SK-N-SH (cell line): ENCODE measurements at regions not wholly inside any gene's neighbourhood (a gene's known extent, or its start where the extent isn't known, plus 50 kb on each side); places are given as distances from the start of the nearest gene placed in this dataset.

Experiments
- CTCF ChIA-PET: fragments of 300-600, 350-600 bp; formaldehyde crosslinking; extraction: SDS; loops from one replicate; lab custom pipeline; 2021; lab: Yijun Ruan, JAX
- POLR2A ChIA-PET: fragments of 350-600 bp; sonication (Branson Sonifier 250); formaldehyde crosslinking; extraction: SDS; loops from one replicate; lab custom pipeline; 2020; ENCODE audit warnings: antibody characterized with exemption, inconsistent platforms; lab: Yijun Ruan, JAX
- DNase-seq: peaks from one replicate; pipeline ENCODE4 v3.0.0; 2012
- H2AFZ ChIP-seq: fragments of 200-600 bp; sonication (generic); 2 replicates; pipeline ENCODE4 v1.8.1; 2016; ENCODE audit warnings: antibody characterized with exemption, mild to moderate bottlenecking, low read depth
- H3F3A ChIP-seq: fragments of 200-600 bp; sonication (generic); replicated peaks from 2 replicates; pipeline ENCODE3; 2016; ENCODE audit warnings: antibody characterized with exemption, mild to moderate bottlenecking; ENCODE audit not compliant: insufficient read depth
- H3K27ac ChIP-seq, 2 experiments: fragments of 200-500 bp in 1 of 2; fragments of 200-600 bp in 1 of 2; sonication (Bioruptor generic) in 1 of 2; sonication (generic), shearing (Covaris generic) in 1 of 2; 2 replicates each; pipeline versions ENCODE4 v1.5.1 to v1.6.1; 2014 to 2016; ENCODE audit warnings: low read depth in 2 of 2, inconsistent platforms in 1 of 2, low read length in 1 of 2, mild to moderate bottlenecking in 1 of 2, mixed read lengths in 1 of 2
- H3K27me3 ChIP-seq: fragments of 200-600 bp; sonication (generic), shearing (Covaris generic); 2 replicates; pipeline ENCODE4 v1.6.1; 2016; ENCODE audit warnings: mixed run types; ENCODE audit not compliant: insufficient read depth
- H3K36me3 ChIP-seq, 2 experiments: fragments of 200-500 bp in 1 of 2; fragments of 200-600 bp in 1 of 2; sonication (Bioruptor generic) in 1 of 2; sonication (generic) in 1 of 2; replicated peaks in 1 of 2; 2 replicates each; pipeline versions ENCODE3 to v1.5.1; 2014 to 2016; ENCODE audit warnings: low read length in 1 of 2, mild to moderate bottlenecking in 1 of 2; ENCODE audit not compliant: insufficient read depth in 2 of 2, control insufficient read depth in 1 of 2
- H3K4me1 ChIP-seq, 2 experiments: fragments of 200-500 bp in 1 of 2; fragments of 200-600 bp in 1 of 2; sonication (Bioruptor generic) in 1 of 2; sonication (generic), shearing (Covaris generic) in 1 of 2; 2 replicates each; pipeline versions ENCODE4 v1.5.1 to v1.6.1; 2014 to 2016; ENCODE audit warnings: low read depth in 1 of 2, low read length in 1 of 2, mixed run types in 1 of 2; ENCODE audit not compliant: insufficient read depth in 2 of 2, control insufficient read depth in 1 of 2
- H3K4me2 ChIP-seq: fragments of 200-600 bp; sonication (generic), shearing (Covaris generic); 2 replicates; pipeline ENCODE4 v1.6.1; 2017; ENCODE audit warnings: mixed run types
- H3K4me3 ChIP-seq, 2 experiments: fragments of 200-500 bp in 1 of 2; fragments of 200-600 bp in 1 of 2; sonication (Bioruptor generic) in 1 of 2; sonication (generic), shearing (Covaris generic) in 1 of 2; 2 replicates each; pipeline versions ENCODE4 v1.5.1 to v1.8.1; 2014 to 2016; ENCODE audit warnings: low read depth in 2 of 2, inconsistent platforms in 1 of 2, low read length in 1 of 2, mild to moderate bottlenecking in 1 of 2, mixed read lengths in 1 of 2, moderate library complexity in 1 of 2
- H3K79me2 ChIP-seq: fragments of 200-600 bp; sonication (generic); 2 replicates; pipeline ENCODE4 v1.8.1; 2017; ENCODE audit warnings: mild to moderate bottlenecking; ENCODE audit not compliant: insufficient read depth
- H3K9ac ChIP-seq: fragments of 200-600 bp; sonication (generic); 2 replicates; pipeline ENCODE4 v1.6.1; 2017; ENCODE audit warnings: mixed run types
- H3K9me2 ChIP-seq: fragments of 200-600 bp; sonication (generic); 2 replicates; pipeline ENCODE4 v1.6.1; 2017; ENCODE audit warnings: mixed run types
- H3K9me3 ChIP-seq: fragments of 200-600 bp; sonication (generic); 2 replicates; pipeline ENCODE4 v1.6.1; 2017; ENCODE audit warnings: mixed run types, mild to moderate bottlenecking, moderate library complexity
- H4K20me1 ChIP-seq: fragments of 200-600 bp; sonication (generic); 2 replicates; pipeline ENCODE4 v1.6.1; 2017; ENCODE audit warnings: mild to moderate bottlenecking, mixed run types; ENCODE audit not compliant: insufficient read depth
- EZH2phosphoT487 ChIP-seq: fragments of 200-600 bp; sonication (generic); IDR thresholded peaks from 2 replicates; pipeline ENCODE4 v1.6.1; 2017; ENCODE audit warnings: low read depth, mixed run types, mild to moderate bottlenecking, antibody characterized with exemption, moderate library complexity, borderline replicate concordance
- FOSL2 ChIP-seq: IDR thresholded peaks from 2 replicates; pipeline ENCODE4 v1.4.0; 2012; ENCODE audit warnings: low read depth, mild to moderate bottlenecking, moderate library complexity, borderline replicate concordance
- FOXJ3 ChIP-seq: sonication (generic); formaldehyde crosslinking; IDR thresholded peaks from 2 replicates; pipeline ENCODE4 v1.5.1; 2020; ENCODE audit warnings: mild to moderate bottlenecking, missing genetic modification reagents
- FOXM1 ChIP-seq: IDR thresholded peaks from 2 replicates; pipeline ENCODE4 v1.4.0; 2012; ENCODE audit warnings: low read depth, mild to moderate bottlenecking
- GABPA ChIP-seq: IDR thresholded peaks from 2 replicates; pipeline ENCODE4 v1.4.0; 2012; ENCODE audit warnings: low read depth, mild to moderate bottlenecking
- GATA2 ChIP-seq: sonication (generic); formaldehyde crosslinking; IDR thresholded peaks from 2 replicates; pipeline ENCODE4 v1.5.0; 2020; ENCODE audit warnings: mild to moderate bottlenecking, missing genetic modification reagents
- JUND ChIP-seq: IDR thresholded peaks from 2 replicates; pipeline ENCODE4 v1.4.0; 2012
- MEF2A ChIP-seq: IDR thresholded peaks from 2 replicates; pipeline ENCODE4 v1.4.0; 2012; ENCODE audit warnings: low read depth, borderline replicate concordance
- MXI1 ChIP-seq: IDR thresholded peaks from 2 replicates; pipeline ENCODE4 v1.6.1; 2012; ENCODE audit warnings: mild to moderate bottlenecking, low read depth, low read length, improper control_type of control experiment
- NFIC ChIP-seq: IDR thresholded peaks from 2 replicates; pipeline ENCODE4 v1.4.0; 2012; ENCODE audit warnings: borderline replicate concordance
- POLR2AphosphoS5 ChIP-seq: IDR thresholded peaks from 2 replicates; pipeline ENCODE4 v1.6.1; 2012; ENCODE audit warnings: low read depth, low read length
- RXRA ChIP-seq: IDR thresholded peaks from 2 replicates; pipeline ENCODE4 v1.4.0; 2012; ENCODE audit warnings: low read depth, mild to moderate bottlenecking, borderline replicate concordance
- TAF1 ChIP-seq: IDR thresholded peaks from 2 replicates; pipeline ENCODE4 v1.6.1; 2012; ENCODE audit warnings: low read depth, mild to moderate bottlenecking, low read length, moderate library complexity, borderline replicate concordance
- TEAD4 ChIP-seq: IDR thresholded peaks from 2 replicates; pipeline ENCODE4 v1.4.0; 2012; ENCODE audit warnings: mild to moderate bottlenecking, borderline replicate concordance; ENCODE audit not compliant: insufficient read depth
- YY1 ChIP-seq: IDR thresholded peaks from 2 replicates; pipeline ENCODE4 v1.4.0; 2012; ENCODE audit warnings: low read depth, mild to moderate bottlenecking
- WGBS: methylation state at CpG from one replicate; pipeline ENCODE4 v1.1.6; 2017; ENCODE audit warnings: low lambda C conversion rate; 5-methylcytosine and 5-hydroxymethylcytosine counted together
- TF ChIP-seq, protein P1 (sequence below): IDR thresholded peaks from 2 replicates; pipeline ENCODE4 v1.6.1; 2012; ENCODE audit warnings: mild to moderate bottlenecking, low read depth, low read length, moderate library complexity
- TF ChIP-seq, protein P2 (sequence below): fragments of 150-350 bp; IDR thresholded peaks from 2 replicates; pipeline ENCODE4 v1.6.1; 2017; ENCODE audit warnings: antibody characterized with exemption, low read length, low read depth, borderline replicate concordance
- TF ChIP-seq, protein P3 (sequence below): IDR thresholded peaks from 2 replicates; pipeline ENCODE4; 2012
- TF ChIP-seq, protein P4 (sequence below): IDR thresholded peaks from 2 replicates; pipeline ENCODE4 v1.4.0; 2012; ENCODE audit warnings: low read depth

DNA sequence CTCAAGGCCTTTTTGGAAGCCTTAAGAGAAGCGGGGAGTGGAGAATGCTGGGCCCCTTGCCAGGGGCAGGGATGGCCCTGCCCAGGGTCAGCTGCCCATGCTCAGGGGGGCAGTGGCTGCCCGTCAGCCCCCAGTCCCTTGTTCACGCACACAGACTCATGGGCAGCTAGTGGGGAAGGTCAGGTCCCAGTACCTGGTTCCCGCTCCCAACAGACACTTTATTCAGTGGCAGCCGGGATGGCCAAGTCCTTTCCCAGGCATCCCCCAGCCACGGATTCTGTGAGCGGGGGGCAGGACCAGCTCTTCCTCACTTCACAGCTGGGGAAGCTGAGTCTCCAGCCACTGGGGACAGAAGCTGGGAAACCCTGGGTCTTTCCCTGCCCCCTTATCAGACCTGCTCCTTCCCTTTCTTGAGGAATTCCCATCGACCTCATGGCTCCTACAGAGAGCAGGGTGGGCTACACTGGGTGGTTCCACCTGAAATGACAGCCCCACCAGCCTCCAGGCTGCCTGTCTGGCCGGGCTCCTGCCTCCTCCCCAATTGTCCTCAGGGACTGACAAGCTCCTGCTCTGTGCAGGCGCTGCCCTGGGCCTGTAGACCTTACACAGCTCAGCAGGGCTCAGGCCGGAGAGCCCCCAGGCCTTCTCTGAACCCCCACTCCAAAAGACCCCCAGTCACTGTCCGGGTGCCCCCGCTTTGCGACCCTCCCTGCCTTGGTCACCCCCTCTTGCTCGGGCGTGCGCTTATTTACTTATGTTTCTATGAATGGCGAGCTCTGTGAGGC lies 61.0 kb upstream of the FGF3 start:
- Histone ChIP-seq H3K36me3 (no peaks in the 10 kb centered on the region), H3K27ac (no peak overlapping the region), H3F3A (no peaks in the 10 kb centered on the region), H4K20me1 (no peaks in the 10 kb centered on the region), H3K79me2 (no peaks in the 10 kb centered on the region), H3K9ac (no peak overlapping the region), H3K4me1 (peaks cover 0 to 9% of the 10 kb centered on the region in 2 experiments; a peak in 1 of 4 replicates), H3K4me3 (no peak overlapping the region), H2AFZ (no peak overlapping the region), H3K9me3 (no peaks in the 10 kb centered on the region), H3K4me2 (no peak overlapping the region), H3K9me2 (no peaks in the 10 kb centered on the region), H3K27me3 (no peaks in the 10 kb centered on the region)
- no peak for DNase-seq
- WGBS, result 54% methylated on average over 14 of the region's 18 CpGs
- CTCF ChIA-PET, result interaction anchor here (0.6 to 3.2 kb wide), 8 partner anchors 8 to 210 kb away, joined by 3 to 16 read pairs (median 3); no protein-coding TSS in a partner anchor
- TF ChIP-seq FOSL2 (no peak), EZH2phosphoT487 (no peak), FOXJ3 (no peak), TAF1 (no peak), GABPA (no peak), NFIC (no peak), TEAD4 (no peak), MXI1 (no peak), FOXM1 (no peak), JUND (no peak), YY1 (no peak), MEF2A (no peak), POLR2AphosphoS5 (no peak), GATA2 (no peak), RXRA (no peak)
- TF ChIP-seq, protein P1, sequence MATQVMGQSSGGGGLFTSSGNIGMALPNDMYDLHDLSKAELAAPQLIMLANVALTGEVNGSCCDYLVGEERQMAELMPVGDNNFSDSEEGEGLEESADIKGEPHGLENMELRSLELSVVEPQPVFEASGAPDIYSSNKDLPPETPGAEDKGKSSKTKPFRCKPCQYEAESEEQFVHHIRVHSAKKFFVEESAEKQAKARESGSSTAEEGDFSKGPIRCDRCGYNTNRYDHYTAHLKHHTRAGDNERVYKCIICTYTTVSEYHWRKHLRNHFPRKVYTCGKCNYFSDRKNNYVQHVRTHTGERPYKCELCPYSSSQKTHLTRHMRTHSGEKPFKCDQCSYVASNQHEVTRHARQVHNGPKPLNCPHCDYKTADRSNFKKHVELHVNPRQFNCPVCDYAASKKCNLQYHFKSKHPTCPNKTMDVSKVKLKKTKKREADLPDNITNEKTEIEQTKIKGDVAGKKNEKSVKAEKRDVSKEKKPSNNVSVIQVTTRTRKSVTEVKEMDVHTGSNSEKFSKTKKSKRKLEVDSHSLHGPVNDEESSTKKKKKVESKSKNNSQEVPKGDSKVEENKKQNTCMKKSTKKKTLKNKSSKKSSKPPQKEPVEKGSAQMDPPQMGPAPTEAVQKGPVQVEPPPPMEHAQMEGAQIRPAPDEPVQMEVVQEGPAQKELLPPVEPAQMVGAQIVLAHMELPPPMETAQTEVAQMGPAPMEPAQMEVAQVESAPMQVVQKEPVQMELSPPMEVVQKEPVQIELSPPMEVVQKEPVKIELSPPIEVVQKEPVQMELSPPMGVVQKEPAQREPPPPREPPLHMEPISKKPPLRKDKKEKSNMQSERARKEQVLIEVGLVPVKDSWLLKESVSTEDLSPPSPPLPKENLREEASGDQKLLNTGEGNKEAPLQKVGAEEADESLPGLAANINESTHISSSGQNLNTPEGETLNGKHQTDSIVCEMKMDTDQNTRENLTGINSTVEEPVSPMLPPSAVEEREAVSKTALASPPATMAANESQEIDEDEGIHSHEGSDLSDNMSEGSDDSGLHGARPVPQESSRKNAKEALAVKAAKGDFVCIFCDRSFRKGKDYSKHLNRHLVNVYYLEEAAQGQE, result no peak
- TF ChIP-seq, protein P2, sequence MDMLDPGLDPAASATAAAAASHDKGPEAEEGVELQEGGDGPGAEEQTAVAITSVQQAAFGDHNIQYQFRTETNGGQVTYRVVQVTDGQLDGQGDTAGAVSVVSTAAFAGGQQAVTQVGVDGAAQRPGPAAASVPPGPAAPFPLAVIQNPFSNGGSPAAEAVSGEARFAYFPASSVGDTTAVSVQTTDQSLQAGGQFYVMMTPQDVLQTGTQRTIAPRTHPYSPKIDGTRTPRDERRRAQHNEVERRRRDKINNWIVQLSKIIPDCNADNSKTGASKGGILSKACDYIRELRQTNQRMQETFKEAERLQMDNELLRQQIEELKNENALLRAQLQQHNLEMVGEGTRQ, result no peak
- TF ChIP-seq, protein P3, sequence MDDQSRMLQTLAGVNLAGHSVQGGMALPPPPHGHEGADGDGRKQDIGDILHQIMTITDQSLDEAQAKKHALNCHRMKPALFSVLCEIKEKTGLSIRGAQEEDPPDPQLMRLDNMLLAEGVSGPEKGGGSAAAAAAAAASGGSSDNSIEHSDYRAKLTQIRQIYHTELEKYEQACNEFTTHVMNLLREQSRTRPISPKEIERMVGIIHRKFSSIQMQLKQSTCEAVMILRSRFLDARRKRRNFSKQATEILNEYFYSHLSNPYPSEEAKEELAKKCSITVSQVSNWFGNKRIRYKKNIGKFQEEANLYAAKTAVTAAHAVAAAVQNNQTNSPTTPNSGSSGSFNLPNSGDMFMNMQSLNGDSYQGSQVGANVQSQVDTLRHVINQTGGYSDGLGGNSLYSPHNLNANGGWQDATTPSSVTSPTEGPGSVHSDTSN, result no peak
- TF ChIP-seq, protein P4, sequence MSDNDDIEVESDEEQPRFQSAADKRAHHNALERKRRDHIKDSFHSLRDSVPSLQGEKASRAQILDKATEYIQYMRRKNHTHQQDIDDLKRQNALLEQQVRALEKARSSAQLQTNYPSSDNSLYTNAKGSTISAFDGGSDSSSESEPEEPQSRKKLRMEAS, result no peak
- POLR2A ChIA-PET, result no interaction called here
